GM18861 (cell line): ENCODE measurements at regions not wholly inside any gene's neighbourhood (a gene's known extent, or its start where the extent isn't known, plus 50 kb on each side); places are given as distances from the start of the nearest gene placed in this dataset.

ENCODE experiments used
- ATAC-seq: cut with Tn5 transposase; IDR thresholded peaks from one replicate; pipeline ENCODE4 v1.9.1; 2021; ENCODE audit not compliant: unreplicated experiment

GRCh38 chr10:23868121-23868520, 340.8 kb upstream of the KIAA1217 start:
- ATAC-seq: no peak

- ATAC-seq: no peak
Measured at GRCh38 chr10:23869548-23869947, 339.4 kb upstream of the KIAA1217 start.

- ATAC-seq: no peak
Measured at GRCh38 chr10:23869996-23870395, 338.9 kb upstream of the KIAA1217 start.

GRCh38 chr10:23870651-23871610, 338.0 kb upstream of the KIAA1217 start:
- no peak for ATAC-seq

GRCh38 chr10:23872290-23872689, 336.6 kb upstream of the KIAA1217 start:
- no peak for ATAC-seq

DNA sequence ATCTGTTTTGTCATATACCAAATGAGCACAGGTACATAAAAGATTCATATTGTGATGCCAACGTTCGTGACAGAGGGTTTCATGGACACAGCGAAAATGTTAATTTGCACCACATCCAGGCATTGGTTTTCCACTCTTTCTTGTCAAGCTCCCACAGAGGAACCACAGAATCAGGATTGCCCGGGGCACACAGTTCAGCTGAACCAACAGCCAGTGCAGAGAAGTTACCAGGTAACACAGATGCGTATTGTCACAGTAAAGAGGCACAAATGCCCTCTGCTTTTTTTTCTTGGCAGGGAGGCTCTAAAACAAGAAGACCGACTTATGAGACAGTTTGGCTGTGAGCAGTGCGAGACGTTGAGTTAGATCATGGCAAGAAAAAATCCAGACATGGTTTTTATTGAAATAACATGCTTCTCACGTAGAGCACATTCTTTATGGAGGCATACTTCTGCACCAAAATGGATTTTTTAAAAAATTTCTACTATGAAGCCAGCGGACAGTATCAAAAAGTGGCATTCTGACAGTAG, 331.1 kb upstream of the KIAA1217 start:
- ATAC-seq: no peak

GRCh38 chr10:23884670-23885069, 324.3 kb upstream of the KIAA1217 start:
- no peak for ATAC-seq

DNA sequence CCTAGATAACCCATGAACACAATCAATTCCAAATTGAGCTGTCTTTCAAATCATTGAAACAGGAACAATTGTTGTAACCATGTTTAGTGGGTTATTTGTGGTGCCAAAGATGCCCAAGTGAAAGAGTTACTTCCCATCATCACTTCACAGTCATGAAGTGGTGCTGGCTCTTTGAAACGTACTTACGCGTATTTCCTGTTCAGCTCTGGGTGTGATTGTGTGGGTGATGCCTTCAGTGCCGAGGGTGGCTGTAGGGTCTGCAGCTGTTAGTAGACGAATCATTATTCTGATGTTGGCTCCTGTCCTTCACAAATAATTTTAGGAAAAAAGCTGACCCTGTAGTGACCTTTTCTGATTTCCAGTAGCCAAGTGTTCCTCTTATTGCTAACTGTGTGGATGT, 323.1 kb upstream of the KIAA1217 start:
- ATAC-seq: no peak

DNA sequence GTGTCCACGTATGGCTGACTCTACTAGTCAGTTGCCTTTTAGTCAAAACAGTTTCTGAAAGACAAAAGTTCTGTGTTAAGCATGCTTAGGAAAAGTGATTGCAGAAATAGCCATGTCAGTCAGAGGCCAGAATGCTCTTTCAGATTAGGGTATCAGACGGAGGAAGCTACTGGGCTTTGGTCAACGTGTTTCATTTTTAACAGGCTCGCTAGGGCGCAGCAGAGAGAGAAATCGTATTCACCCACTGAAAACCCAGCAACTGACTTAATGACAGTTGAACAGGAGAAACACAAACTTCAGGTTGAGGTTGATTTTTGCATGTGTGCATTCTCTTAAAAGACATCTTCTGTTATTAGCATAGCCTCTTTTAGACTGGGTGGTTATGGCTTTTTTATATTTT, 322.6 kb upstream of the KIAA1217 start:
- ATAC-seq: no peak

DNA sequence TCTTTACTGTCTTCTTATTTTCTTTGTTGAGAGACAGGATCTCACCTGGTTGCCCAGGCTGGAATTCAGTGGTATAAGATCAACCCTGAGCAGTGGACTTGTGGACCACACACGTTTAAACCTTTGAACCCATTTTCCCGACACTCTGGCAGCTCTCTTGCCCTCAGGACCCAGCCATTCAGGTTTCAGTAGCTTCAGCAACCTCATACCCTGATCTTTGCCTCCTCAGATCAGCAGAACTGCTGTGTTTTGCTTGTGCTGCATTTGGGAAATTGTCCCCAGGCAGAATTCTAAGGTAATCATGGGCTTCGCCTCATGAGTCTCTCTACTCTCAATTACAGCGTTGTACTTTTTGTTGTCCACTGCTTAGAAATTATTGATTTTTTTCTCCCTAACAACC, 317.6 kb upstream of the KIAA1217 start:
- no peak for ATAC-seq

DNA sequence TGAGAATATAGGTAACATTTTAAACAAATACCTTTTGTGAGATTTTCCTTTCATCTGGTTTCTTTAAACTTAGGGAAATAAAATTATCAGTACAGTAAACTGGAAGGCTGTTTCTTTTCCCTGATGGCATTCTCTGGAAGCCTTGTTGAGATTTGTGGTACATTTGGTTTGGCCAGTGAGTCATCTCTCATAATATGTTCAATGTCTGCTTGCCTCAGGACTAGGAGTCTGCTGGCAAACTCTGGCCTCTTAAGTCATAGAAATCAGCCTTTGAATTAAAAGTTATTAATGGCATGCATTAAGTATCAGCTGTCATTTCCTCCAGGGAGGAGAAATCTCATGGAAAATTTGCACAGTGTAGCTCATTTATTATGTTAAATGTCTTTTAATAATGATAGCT, 316.6 kb upstream of the KIAA1217 start:
- ATAC-seq: no peak

GRCh38 chr10:23897267-23897666, 311.7 kb upstream of the KIAA1217 start:
- ATAC-seq: no peak

- no peak for ATAC-seq
Measured at GRCh38 chr10:23897861-23898260, 311.1 kb upstream of the KIAA1217 start.

GRCh38 chr10:23899166-23899565, 309.8 kb upstream of the KIAA1217 start:
- ATAC-seq: no peak

- no peak for ATAC-seq
Measured at GRCh38 chr10:23910291-23910690, 298.6 kb upstream of the KIAA1217 start.

DNA sequence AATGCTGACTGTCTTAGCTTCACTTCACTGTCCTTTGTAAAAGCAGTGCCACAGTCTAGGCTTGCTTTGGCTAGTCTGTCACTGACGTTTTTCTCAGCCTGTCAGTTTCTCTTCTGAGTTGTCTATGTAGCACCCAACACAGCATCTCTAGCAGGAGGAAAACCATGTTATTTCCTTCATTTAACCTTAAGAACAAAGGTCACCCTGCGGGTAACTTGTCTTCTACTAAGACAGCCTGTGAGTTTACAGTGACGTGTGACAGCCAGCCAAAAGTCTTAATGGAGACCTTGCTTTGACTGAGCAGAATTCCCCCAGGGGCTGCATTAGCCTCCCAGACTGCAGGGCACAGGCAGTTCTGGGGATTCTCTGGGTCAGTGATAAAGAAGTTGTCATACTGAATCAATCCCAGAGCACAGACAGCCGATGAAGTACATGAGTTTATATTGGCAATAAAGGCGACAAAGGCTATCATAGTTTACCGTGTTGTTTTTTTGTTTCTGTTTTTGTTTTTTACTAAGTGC, 296.0 kb upstream of the KIAA1217 start:
- no peak for ATAC-seq

DNA sequence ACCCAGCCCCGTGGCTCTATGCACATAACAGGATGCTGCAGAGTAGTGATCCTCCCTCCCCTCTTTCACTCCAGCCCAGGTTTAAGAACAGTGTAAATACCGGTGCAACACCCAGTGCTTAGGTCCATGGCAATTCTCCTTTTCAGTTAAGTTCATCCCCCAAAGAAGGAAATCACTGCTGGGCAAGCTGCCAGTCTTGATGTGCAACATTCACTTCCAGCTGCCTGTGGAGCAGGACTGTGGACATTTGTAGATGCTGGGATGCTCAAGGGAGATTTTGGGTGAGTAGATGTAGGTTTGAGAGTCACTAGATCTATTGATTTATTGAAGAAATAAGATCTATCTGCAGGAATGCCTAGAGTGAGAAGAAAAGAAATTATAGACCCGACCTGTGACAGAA, 294.3 kb upstream of the KIAA1217 start:
- no peak for ATAC-seq

- no peak for ATAC-seq
Measured at GRCh38 chr10:23917251-23917840, 291.6 kb upstream of the KIAA1217 start.

- no peak for ATAC-seq
Measured at GRCh38 chr10:23918090-23918723, 290.7 kb upstream of the KIAA1217 start.

- no peak for ATAC-seq
Measured at GRCh38 chr10:23918839-23919238, 290.1 kb upstream of the KIAA1217 start.

DNA sequence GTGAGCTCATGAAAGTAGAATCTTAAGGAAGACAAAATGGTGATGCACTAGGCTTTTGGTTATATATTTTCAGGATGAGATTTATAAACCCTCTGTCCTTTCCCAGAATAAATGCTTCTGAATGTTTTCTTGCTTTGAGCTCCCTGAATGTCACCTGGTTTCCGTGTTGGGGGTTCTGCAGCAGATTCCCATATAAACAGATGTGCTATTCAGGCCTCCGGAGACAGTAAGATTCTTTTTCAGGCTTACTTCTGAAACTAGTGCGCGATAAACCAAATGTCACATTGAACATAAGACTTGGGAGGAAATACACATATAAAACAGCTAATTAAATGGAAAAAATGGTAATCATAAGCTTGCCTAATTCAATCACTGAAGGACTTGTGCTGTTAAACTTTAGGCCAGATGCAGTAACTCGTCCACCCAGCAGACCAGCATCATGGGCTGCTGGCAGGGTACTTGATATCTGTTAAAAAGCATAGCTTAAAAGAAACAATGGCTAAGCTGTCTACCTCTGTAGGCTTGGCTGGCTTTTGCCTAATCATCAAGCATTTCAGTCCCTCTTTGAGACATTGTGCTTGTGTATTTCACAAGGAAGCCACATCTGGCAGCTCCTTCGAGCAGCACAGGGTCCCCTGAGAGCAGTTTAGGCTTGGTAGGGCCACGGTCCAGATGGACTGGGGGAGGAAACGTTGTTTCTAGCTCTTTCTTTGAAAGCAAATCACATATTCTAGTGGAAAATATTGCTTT, 281.2 kb upstream of the KIAA1217 start:
- ATAC-seq: no peak
